ENCODE measurements at regions not wholly inside any gene's neighbourhood (a gene's known extent, or its start where the extent isn't known, plus 50 kb on each side); places are given as distances from the start of the nearest gene placed in this dataset.

- TF ChIP-seq POLR2A (IDR thresholded peaks at IDR 0.05; ENCODE audit: borderline replicate concordance, extremely low read depth, insufficient read depth, insufficient read length) = no peak
- no peak for TF ChIP-seq CTCF (IDR thresholded peaks at IDR 0.05 in 2 of 3, conservative IDR thresholded peaks at IDR 0.05 in 1 of 3; ENCODE audit: borderline replicate concordance in 1 of 3, insufficient read depth in 1 of 3, low read depth in 2 of 3, low read length in 2 of 3)
- no peak for TF ChIP-seq JUND (IDR thresholded peaks at IDR 0.05)
- no peak for TF ChIP-seq EGR1 (IDR thresholded peaks at IDR 0.05; ENCODE audit: low read depth)
- no peak for TF ChIP-seq SIN3A (IDR thresholded peaks at IDR 0.05; ENCODE audit: low read depth)
- TF ChIP-seq POLR2AphosphoS5 (IDR thresholded peaks at IDR 0.05; ENCODE audit: low read depth, low read length) = no peak
- no peak for TF ChIP-seq ZFX (IDR thresholded peaks at IDR 0.05)
These were observed 188.2 kb upstream of the CTBP2 start for GRCh38 chr10:125348536-125348935.

Measured in HCT116 (cell line).